Activated CD4-positive, CD25-positive, alpha-beta regulatory T cell (primary cell): ENCODE measurements at regions not wholly inside any gene's neighbourhood (a gene's known extent, or its start where the extent isn't known, plus 50 kb on each side); places are given as distances from the start of the nearest gene placed in this dataset.
"Not testable (repeated sequence)": the region's sequence is repeated elsewhere in the genome, so short reads cannot be mapped to it uniquely, and the experiment has no call there.

ENCODE experiments used
- DNase-seq, 4 experiments: peaks; one replicate each; lab custom pipeline; 2025; lab: John Stamatoyannopoulos, UW

DNA sequence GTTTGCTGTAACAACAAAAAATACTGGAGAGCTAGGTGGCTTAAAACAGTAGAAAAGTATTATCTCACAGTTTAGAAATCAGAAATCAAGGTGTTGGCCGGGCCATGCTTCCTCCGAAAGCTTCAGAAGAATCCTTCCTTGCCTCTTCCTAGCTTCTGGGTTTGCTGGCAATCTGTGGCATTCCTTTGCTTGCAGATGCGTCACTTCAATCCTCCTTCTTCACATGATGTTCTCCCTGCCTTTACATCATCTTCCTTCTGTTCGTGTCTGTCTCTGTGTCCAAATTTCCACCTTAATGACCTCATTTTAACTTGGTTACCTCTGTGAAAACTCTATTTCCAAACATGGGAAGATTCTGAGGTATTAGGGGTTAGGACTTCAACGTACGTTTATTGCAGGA lies 90.4 kb upstream of the CHD1 start:
- no peak for DNase-seq

DNA sequence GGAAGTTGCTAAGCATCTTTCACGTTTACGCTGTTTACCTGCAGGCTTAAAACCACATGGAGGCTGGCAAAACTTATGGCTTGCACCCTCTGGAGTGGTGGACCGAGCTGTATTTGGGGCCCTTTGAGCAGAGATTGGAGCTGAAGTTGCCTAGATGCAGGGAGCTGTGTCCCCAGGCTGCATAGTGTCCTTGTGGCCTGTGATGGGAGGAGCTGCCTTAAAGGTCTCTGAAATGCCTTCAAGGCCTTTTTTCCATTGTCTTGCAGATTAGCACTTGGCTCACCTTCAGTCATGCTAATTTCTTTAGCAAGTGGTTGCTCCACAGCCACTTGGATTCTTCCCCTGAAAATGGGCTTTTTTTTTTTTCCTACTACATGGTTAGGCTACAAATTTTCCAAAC lies 81.5 kb upstream of the CHD1 start:
- no peak for DNase-seq

DNA sequence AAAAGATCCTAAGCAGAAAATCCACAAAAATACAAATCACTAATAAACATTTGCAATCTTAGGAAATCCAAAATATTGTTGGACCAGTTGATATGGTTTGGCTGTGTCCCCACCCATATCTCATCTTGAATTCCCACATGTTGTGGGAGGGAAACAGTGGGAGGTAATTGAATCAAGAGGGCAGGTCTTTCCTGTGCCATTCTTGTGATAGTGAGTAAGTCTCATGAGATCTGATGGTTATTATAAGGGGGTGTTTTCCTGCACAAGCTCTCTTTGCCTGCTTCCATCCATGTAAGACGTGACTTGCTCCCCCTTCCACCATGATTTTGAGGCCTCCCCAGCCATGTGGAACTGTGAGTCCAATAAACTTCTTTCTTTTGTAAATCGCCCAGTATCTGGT lies 79.2 kb upstream of the CHD1 start:
- DNase-seq = not testable (repeated sequence)

DNA sequence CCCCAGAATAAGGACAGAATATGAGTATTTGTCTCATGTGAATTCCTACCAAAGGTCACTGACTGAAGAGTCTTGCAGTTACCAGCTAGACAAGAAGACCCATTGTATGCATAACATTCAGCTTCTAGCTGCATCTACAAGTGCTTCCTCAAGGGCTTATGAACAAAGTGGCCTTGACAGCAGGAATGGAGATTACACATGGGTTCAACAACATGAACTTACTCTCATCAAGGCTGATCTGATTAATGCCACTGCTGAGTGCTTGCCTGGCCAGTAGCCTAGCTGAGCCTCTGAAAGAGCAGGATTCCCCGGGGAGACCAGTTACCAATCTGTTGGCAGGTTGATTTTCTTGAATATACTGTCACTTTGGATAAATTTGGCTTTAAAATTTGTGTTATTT lies 76.7 kb upstream of the CHD1 start:
- DNase-seq = no peak

DNA sequence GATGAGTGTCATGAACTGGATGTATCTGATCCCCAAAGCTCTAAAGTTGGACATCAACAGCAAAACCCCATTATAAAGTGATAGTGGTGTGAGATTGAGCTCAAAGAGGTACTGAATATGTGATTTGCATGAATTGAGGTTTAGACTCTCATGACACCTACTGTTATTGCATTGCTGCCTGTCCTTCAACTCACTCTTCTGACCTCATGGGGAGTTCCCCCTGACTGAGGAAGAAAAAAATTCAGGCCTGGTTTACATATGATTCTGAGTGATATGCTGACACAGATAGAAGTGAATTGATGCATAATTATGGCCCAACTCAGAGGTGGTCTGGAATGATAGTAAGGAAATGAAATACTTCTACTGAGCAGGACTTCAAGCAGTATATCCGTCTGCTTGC lies 76.2 kb upstream of the CHD1 start:
- DNase-seq = no peak

DNA sequence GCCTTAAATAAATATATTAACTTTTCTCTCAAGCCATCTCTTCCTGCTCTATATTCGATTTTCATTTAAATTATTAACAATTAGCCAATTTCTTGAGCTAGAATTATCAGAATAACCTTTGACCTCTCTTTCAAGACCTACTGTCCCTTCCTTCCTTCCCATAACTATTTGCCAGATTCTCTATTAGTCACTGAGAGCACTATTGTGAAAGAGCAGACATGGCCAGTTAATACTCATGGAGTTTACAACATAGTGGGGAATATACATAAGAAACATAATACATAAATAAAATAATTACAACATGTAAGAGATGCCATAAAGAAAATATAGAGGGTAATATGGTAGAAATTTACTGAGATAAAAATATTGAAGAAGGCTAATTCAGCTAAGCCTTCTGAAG lies 72.1 kb upstream of the CHD1 start:
- DNase-seq = no peak

DNA sequence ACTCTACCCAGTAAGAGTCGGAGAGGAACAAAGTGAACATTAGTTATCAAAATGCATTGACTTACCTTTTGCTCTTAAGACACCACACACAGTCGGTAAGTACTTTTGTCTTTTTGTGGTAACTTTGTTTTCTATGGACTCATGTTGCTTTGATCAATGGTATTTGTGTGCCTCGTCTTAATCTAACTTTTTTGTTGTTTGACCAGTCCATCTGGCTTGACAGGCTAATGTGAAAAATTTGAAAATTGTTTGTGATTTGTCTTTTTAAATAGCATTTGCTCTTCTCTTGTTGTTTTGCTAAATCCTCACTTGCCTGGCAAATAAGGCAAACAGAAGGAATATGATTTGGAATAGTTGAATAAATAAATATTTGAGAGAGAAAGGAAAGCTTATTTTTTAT lies 71.4 kb upstream of the CHD1 start:
- no peak for DNase-seq

DNA sequence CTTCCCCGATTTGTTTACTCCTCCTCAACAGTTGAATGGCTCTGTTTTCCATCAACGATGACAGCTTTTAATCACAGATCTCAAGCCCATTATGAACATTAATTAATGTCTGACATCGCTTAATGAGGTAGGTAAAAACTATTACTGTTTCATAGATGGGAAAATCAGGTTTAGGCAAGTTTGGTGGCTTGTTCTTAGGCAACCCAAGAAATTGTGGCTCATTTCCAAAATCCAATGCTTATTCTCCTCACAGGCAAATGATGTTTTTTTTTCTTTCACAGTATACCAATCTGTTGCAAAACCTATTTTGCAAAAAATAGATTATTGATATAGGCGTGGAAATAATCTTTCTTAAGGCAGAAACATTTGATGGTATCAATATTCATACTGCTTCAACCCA lies 70.8 kb upstream of the CHD1 start:
- no peak for DNase-seq

DNA sequence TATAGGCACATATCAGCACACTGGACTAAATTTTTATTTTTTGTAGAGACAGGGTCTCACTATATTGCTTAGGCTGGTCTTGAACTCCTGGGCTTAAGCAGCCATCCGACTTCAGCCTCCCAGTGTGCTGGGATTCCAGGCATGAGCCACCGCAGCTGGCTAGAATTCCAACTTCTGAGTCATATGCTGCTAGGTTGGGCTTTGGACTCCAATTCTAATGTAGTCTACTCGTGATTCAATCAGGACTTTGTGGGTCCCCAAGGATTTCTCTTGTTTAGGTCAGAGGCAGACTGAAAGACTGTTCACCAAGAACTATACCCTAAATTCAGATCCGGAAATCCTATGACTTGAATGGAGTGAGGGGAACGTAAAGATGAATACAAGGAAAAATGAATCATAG lies 68.2 kb upstream of the CHD1 start:
- DNase-seq = no peak

DNA sequence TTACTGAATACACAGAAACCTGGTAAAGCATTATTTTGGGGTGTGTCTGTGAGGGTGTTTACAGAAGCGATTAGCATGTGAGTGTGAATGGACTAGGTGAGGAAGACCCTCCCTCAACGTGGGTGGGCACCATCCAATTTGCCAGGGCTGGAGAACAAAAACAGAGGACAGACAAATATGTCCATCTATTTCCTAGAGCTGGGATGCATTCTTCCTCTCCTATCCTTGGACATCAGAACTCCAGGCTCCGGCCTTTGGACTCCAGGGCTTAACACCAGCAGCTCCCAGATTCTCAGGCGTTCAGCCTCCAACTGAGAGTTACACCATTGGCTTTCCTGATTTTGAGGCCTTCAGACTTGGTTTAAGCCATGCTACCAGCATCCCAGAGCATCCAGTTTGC lies 65.8 kb upstream of the CHD1 start:
- no peak for DNase-seq

DNA sequence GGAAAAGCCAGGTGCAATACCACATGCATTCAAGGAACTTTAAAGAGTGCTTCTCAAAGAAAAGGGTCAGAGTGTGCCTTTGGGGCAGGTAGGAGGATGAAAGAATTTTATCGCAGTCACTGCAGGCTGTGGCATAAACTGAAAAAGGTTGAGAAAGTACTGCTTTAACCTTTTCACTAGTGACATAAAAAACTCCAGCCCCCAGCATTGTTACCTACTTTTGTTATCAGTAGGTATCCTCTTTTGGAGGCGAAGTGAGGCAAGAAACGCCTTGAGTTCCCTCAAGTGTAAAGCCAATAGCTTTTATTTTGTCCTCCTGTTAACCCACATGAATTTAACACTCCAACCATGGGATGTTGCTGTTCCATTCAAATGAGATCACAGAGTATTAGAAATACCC lies 64.7 kb upstream of the CHD1 start:
- DNase-seq = no peak

DNA sequence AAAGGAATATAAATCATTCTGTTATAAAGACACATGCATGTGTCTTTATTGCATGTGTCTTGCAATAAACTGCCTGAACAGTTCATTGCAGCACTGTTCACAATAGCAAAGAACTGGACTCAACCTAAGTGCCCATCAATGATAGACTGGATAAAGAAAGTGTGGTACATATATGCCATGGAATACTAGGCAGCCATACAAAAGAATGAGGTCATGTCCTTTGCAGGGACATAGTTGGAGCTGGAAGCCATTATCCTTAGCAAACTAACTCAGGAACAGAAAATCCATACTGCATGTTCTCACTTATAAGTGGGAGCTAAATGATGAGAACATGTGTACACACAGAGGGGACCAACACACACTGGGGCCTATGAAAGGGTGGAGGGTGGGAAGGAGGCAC lies 63.7 kb upstream of the CHD1 start:
- DNase-seq = no peak

DNA sequence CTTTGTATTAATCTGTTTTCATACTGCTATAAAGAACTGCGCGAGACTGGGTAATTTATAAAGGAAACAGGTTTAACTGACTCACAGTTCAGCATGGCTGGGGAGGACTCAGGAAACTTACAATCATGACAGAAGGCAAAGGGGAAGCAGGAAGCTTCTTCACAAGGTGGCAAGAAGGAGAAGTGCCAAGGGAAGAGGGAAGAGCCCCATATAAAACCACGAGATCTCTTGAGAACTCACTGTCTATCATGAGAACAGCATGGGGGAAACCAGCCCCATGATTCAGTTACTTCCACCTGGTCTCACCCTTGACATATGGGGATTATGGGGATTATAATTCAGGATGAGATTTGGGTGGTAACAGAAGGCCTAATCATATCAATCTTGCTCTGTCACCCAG lies 60.9 kb upstream of the CHD1 start:
- no peak for DNase-seq

DNA sequence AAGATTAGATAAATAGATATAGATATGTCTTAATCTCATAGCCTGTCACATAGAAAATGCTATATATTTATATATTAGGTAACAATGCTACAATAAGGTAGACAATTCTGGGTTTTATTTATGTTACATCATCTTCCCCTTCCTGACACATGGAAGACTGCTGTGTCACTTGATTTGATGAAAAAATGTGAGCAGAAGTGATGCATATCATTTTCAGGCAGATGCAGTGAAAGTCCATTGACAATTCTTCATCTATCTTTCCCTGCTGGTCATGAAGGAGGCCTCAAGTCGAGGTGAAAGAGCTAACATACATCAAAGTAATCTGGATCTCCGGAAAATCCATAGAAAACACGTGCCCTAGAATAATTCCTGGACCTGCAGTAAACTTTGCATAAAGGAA lies 57.8 kb upstream of the CHD1 start:
- no peak for DNase-seq

DNA sequence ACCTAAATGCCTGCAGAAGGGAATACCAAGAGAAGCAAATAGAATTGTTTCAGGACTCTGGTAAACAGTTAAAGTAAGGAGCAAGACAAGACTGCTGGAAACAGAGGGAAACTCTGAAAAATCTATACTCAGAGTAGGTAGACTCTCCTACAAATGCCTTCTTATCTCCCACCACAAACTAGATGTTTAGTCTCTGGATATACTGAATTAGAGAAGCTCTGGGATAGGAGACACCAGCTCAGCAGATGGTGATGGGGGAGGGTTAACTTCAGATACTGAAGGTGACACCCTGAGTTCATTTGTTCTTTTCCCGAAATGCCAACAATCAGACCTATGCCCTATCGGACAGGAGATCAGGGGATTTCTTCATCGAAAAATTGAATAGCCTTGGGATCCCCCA lies 54.1 kb upstream of the CHD1 start:
- no peak for DNase-seq
